GM12875 (cell line): ENCODE measurements at regions not wholly inside any gene's neighbourhood (a gene's known extent, or its start where the extent isn't known, plus 50 kb on each side); places are given as distances from the start of the nearest gene placed in this dataset.

ENCODE experiments used
- H3K4me3 ChIP-seq: one replicate; pipeline ENCODE4 v1.5.1; 2011; ENCODE audit warnings: low read depth, low read length, control low read depth
- CTCF ChIP-seq: IDR thresholded peaks from 2 replicates; pipeline ENCODE4 v1.5.1; 2011; ENCODE audit warnings: low read depth, mild to moderate bottlenecking, control low read depth, inconsistent platforms, low read length, moderate library complexity, borderline replicate concordance; ENCODE audit not compliant: insufficient read depth

DNA sequence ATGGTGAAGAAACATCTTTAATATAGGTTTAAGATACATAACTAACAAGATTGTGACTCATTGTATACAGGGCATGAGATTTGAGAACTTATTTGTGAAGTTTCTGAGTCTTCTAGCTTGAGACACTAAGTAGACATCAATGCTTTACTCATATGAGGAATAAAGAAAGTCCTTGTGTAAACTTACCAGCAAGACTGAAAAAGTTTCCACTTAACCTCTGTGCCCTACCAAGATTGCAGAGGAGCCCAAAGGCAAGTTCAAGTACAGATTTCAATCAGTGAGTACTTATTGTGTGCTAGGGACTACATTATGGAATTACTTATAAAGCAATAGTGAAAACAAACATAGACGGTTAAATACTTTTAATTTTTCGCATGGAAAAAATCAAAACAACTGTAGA is 1041.2 kb upstream of the CELF4 start:
- H3K4me3 ChIP-seq, result no peak overlapping the region
- no peak for TF ChIP-seq CTCF

DNA sequence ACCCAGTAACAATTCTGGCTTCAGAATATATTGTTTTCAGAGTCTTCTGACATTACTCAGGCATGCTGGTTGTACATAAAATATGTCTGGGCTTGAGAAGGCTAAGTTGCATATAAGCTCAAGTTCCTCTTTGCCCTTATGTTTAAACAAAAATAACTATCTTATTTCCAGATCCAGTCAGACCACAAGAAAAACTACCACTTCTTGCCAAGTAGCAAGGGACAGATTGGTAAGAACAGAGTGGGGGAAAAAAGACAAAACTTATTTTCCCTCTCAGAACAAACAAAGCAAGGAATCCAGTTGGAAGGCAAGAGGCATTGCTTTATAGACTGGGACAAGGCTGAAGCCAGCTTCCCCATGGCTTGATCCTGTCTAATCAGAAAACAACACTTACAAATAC is 1036.7 kb upstream of the CELF4 start:
- no peak overlapping the region for H3K4me3 ChIP-seq
- TF ChIP-seq CTCF, result no peak

DNA sequence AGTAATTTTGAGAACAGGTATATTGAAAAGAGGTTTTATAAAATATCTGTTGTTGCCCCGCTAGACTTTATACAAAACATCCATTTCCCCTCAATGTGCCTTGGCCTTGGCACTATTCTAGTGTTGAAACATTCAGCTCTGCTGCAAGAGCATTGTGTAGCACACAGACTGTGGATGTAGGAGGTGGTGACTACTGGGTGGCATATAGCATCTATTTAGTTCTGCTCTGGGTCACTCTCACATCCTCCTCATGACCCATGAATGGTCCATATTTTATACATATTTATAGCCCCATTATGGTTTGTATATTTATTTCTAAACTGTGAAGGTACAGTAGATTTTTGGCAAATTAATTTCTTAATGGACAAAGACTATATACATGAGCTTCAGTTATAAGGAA is 1022.0 kb upstream of the CELF4 start:
- no peak for TF ChIP-seq CTCF
- no peak overlapping the region for H3K4me3 ChIP-seq

GRCh38 chr18:38586327-38586726 is 1020.7 kb upstream of the CELF4 start:
- H3K4me3 ChIP-seq, result no peak overlapping the region
- no peak for TF ChIP-seq CTCF

- H3K4me3 ChIP-seq, result no peak overlapping the region
- no peak for TF ChIP-seq CTCF
Measured at GRCh38 chr18:38579764-38580163, 1014.2 kb upstream of the CELF4 start.

- H3K4me3 ChIP-seq, result no peak overlapping the region
Measured at GRCh38 chr18:38576916-38577315, 1011.3 kb upstream of the CELF4 start.

DNA sequence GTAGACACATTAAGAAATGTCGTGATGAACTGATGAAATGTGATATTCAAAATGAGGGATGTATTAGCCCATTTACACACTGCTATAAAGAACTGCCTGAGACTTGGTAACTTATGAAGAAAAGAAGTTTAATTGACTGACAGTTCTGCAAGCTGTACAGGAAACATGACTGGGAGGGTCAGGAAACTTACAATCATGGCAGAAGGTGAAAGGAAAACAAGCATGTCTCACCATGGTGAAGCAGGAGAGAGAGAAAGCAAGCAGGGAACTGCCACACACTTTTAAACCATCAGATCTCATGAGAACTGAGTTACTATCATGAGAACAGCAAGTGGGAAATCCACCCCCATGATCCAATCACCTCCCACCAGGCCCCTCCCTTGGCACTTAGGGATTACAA is 1010.8 kb upstream of the CELF4 start:
- TF ChIP-seq CTCF, result no peak

More at GRCh38 chr18:38576916-38577315, 1011.3 kb upstream of the CELF4 start:
- no peak for TF ChIP-seq CTCF

More for the DNA sequence above, 1010.8 kb upstream of the CELF4 start:
- H3K4me3 ChIP-seq, result no peak overlapping the region
